ENCODE measurements at regions not wholly inside any gene's neighbourhood (a gene's known extent, or its start where the extent isn't known, plus 50 kb on each side); places are given as distances from the start of the nearest gene placed in this dataset.
A peak's percentile ranks its signal among the peaks of the same experiment; 100 is the strongest.

DNA sequence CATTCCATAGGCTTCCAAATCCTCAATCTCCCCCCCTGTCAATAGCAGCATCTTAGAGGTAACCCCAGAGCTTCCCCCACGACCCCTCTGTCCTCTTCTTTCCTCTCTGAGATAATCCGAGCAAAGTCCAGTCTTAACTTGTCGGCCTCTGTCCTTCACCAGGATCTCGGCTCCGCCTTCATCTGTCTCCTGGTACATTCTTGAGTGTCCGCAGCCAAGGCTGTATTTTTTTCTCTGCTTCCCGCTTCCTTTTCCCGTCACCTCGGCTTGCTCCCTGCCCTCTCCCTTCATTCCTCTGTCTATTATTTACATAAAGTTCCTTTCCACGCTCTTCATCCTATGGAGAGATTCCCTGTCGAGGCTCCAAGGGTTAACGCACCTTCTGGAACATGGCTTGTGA is 153.9 kb upstream of the GSC start:
- TF ChIP-seq, protein P1, sequence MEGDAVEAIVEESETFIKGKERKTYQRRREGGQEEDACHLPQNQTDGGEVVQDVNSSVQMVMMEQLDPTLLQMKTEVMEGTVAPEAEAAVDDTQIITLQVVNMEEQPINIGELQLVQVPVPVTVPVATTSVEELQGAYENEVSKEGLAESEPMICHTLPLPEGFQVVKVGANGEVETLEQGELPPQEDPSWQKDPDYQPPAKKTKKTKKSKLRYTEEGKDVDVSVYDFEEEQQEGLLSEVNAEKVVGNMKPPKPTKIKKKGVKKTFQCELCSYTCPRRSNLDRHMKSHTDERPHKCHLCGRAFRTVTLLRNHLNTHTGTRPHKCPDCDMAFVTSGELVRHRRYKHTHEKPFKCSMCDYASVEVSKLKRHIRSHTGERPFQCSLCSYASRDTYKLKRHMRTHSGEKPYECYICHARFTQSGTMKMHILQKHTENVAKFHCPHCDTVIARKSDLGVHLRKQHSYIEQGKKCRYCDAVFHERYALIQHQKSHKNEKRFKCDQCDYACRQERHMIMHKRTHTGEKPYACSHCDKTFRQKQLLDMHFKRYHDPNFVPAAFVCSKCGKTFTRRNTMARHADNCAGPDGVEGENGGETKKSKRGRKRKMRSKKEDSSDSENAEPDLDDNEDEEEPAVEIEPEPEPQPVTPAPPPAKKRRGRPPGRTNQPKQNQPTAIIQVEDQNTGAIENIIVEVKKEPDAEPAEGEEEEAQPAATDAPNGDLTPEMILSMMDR (IDR thresholded peaks at IDR 0.05; ENCODE audit: low read depth, low read length) = no peak
- DNase-seq (ENCODE audit: low read depth in 2 of 2) = no peak
- no peak overlapping the region for H3K4me3 ChIP-seq (replicated peaks in 1 of 2; ENCODE audit: low read depth in 2 of 2, low read length in 2 of 2)

DNA sequence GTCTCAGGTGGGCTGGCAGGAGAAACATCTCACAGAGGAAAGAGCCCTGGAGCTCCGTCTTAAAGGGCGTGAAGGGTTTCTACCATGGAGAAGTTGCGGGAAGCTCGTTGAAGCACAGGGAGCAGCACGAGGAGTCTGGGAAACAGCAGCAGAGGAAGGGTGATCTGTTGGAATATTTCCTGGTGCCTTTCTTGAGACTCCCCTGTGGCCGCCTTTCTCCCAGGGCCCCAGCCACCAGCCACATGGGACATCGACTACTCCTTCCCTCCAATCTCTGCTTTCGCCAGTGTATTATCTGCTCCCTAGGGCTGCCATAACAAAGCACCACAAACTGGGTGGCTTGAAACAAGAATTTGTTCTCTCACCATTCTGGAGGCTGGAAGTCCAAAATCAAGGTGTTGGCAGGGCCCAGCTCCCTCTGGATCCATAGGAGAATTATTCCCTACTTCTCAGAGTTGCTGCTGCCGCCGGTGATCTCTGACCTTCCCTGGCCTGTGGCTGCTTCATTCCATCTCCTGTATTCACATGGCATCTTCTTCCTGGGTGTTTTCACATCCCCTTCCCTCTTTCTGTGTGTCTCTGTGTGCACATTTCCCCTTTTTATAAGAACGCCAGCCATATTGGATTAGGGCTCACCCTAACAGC is 152.8 kb upstream of the GSC start:
- TF ChIP-seq, protein P1 (IDR thresholded peaks at IDR 0.05; ENCODE audit: low read depth, low read length) = no peak
- H3K4me3 ChIP-seq (replicated peaks in 1 of 2; ENCODE audit: low read depth in 2 of 2, low read length in 2 of 2) = no peak overlapping the region
- DNase-seq (ENCODE audit: low read depth in 2 of 2) = no peak

DNA sequence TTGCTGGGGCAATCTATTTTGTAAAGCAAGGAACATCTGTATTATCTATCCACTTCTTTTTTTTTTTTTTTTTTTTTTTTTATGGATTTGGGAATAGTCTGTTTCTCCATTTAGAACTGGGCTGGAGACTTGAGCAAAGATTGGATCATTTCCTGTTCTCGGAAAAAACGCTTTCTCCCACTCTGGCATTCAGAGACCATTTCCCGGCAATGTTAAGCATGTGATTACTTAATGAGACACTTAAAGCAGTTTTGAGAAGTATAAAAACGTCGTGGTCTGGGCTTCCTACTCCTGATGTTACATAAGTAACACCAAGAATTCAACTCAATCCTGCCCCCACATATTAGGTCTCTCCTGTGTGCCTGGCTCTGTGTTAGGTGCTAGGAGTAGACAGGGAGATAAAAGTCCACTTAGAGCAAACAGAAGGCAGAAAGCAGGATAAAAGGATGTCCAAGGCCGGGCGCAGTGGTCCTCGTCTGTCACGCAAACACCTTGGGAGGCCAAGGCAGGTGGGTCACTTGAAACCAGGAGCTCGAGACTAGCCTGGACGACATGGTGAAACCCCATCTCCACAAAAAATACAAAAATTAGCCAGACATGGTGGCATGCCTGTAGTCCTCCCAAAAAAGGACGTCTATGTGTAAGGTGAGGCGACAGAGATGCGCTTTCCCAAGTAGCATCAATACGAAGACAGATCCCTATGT is 152.1 kb upstream of the GSC start:
- TF ChIP-seq, protein P1 (IDR thresholded peaks at IDR 0.05; ENCODE audit: low read depth, low read length) = no peak
- peak in 1 of 2 donors; percentile 9 for DNase-seq (ENCODE audit: low read depth in 2 of 2)
- no peak overlapping the region for H3K4me3 ChIP-seq (replicated peaks in 1 of 2; ENCODE audit: low read depth in 2 of 2, low read length in 2 of 2)

DNA sequence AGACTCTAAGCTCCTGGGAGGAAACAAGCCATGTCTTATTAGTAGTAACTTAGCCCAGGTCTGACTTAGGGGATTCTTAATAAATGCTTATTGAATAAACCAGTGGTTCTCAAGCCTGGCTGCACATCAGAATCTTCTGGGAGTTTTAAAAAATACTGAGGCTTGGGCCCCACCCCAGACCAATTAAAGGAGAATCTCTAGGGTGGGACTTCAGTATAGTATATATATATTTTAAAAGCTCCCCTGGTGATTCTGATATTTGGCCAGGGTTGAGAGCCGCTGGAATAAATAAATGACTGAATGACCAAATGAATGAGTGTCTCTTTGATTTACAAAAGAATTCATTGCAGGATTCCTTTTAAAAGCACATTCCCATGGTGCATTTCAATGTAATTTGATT is 151.5 kb upstream of the GSC start:
- DNase-seq (ENCODE audit: low read depth in 2 of 2) = no peak
- TF ChIP-seq, protein P1 (IDR thresholded peaks at IDR 0.05; ENCODE audit: low read depth, low read length) = no peak

DNA sequence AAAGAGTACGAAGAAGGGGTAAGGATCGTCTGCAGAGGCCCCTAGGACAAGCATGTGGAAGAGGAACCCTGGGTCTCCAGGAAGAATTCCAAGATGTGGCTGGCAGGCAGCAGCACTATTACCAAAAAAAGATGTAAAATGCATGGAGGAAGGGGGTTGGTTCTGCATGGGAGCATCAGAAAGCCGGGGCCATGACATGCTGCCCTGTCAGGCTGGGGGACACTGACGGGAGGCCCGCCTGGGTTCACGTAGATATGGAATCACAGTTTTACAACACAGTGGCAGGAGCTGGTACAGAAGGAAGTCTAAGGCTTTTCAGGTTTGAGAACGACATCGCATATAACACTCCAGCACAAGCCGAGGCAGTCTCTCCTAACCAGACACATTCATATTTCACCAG is 150.0 kb upstream of the GSC start:
- no peak for DNase-seq (ENCODE audit: low read depth in 2 of 2)
- TF ChIP-seq, protein P1 (IDR thresholded peaks at IDR 0.05; ENCODE audit: low read depth, low read length) = no peak
- H3K4me3 ChIP-seq (replicated peaks in 1 of 2; ENCODE audit: low read depth in 2 of 2, low read length in 2 of 2) = no peak overlapping the region

More for the DNA sequence above, 151.5 kb upstream of the GSC start:
- H3K4me3 ChIP-seq (replicated peaks in 1 of 2; ENCODE audit: low read depth in 2 of 2, low read length in 2 of 2) = no peak overlapping the region

DNA sequence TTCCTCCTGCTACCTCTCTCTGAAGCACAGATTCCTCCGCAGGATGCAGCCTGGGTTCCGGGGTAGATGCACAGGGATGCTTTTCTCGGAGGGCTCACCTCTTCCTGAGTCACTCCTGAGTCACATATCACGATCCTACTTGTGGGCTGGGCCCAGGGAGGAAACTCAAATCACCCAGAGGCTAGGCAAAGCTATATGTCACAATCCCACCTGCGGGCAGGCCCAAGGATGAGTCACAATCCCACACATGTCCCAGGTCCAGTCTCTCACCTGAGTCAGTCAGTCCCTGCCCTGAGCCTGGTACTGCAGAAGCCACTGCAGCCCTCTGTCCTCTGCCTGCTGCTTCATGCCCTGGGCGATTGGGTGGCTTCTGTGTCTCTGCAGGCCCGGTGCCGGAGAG is 149.0 kb upstream of the GSC start:
- TF ChIP-seq, protein P1 (IDR thresholded peaks at IDR 0.05; ENCODE audit: low read depth, low read length) = no peak
- no peak for DNase-seq (ENCODE audit: low read depth in 2 of 2)
- no peak overlapping the region for H3K4me3 ChIP-seq (replicated peaks in 1 of 2; ENCODE audit: low read depth in 2 of 2, low read length in 2 of 2)
